IMR-90 (cell line): ENCODE measurements at regions not wholly inside any gene's neighbourhood (a gene's known extent, or its start where the extent isn't known, plus 50 kb on each side); places are given as distances from the start of the nearest gene placed in this dataset.

ENCODE experiments used
- ATAC-seq: fragments of 200-7000 bp; cut with Tn5 transposase; 2 replicates; pipeline ENCODE4 v1.9.1; 2020; ENCODE audit warnings: low read depth, mild to moderate bottlenecking, moderate library complexity
- BruUV-seq: library from RNA; stranded (reverse); fragments of 400-500 nt; replicated peaks from 2 replicates; lab custom pipeline; 2021; lab: Mats Ljungman, UMichigan
- CTCF ChIA-PET: fragments of 300-600 bp; formaldehyde crosslinking; extraction: SDS; loops from one replicate; lab custom pipeline; 2021; ENCODE audit warnings: antibody characterized with exemption; lab: Yijun Ruan, JAX
- POLR2A ChIA-PET: fragments of 300-600 bp; sonication (Branson Sonifier 250); formaldehyde crosslinking; loops from one replicate; lab custom pipeline; 2022; ENCODE audit warnings: antibody characterized with exemption; ENCODE audit not compliant: unreplicated experiment; lab: Charles Lee
- DNase-seq: peaks from one replicate; pipeline ENCODE4 v3.0.0; 2013
- H2AFZ ChIP-seq: replicated peaks from 2 replicates; pipeline ENCODE3; 2013; ENCODE audit warnings: low read length, mild to moderate bottlenecking; ENCODE audit not compliant: poor library complexity
- H2AK5ac ChIP-seq: 2 replicates; pipeline ENCODE4 v1.6.1; 2013; ENCODE audit warnings: low read depth, low read length, inconsistent platforms
- H2AK9ac ChIP-seq: replicated peaks from 2 replicates; pipeline ENCODE3; 2013; ENCODE audit warnings: mild to moderate bottlenecking, low read depth, low read length, moderate library complexity; ENCODE audit not compliant: poor library complexity
- H2BK120ac ChIP-seq: 2 replicates; pipeline ENCODE4 v1.6.1; 2013; ENCODE audit warnings: low read depth, low read length, inconsistent platforms
- H2BK15ac ChIP-seq: 3 replicates; pipeline ENCODE4 v1.6.1; 2013; ENCODE audit warnings: low read depth, low read length, inconsistent platforms
- H2BK20ac ChIP-seq: 2 replicates; pipeline ENCODE4 v1.6.1; 2013; ENCODE audit warnings: low read depth, mild to moderate bottlenecking, inconsistent platforms, low read length, moderate library complexity
- H2BK5ac ChIP-seq: 2 replicates; pipeline ENCODE4 v1.6.1; 2013; ENCODE audit warnings: mild to moderate bottlenecking, low read depth, low read length, inconsistent platforms; ENCODE audit not compliant: poor library complexity, severe bottlenecking
- H3K14ac ChIP-seq: replicated peaks from 2 replicates; pipeline ENCODE4 v1.6.1; 2013; ENCODE audit warnings: low read depth, low read length, inconsistent platforms
- H3K18ac ChIP-seq: 2 replicates; pipeline ENCODE4 v1.6.1; 2013; ENCODE audit warnings: low read depth, low read length, control low read depth
- H3K23ac ChIP-seq: 2 replicates; pipeline ENCODE4 v1.6.1; 2013; ENCODE audit warnings: low read depth, low read length, inconsistent platforms
- H3K27ac ChIP-seq: 2 replicates; pipeline ENCODE4 v1.5.1; 2013; ENCODE audit warnings: mild to moderate bottlenecking, control low read depth, low read length; ENCODE audit not compliant: insufficient read depth
- H3K27me3 ChIP-seq: 2 replicates; pipeline ENCODE4 v1.6.1; 2013; ENCODE audit warnings: low read length; ENCODE audit not compliant: control insufficient read depth, insufficient read depth
- H3K36me3 ChIP-seq: 2 replicates; pipeline ENCODE4 v1.6.1; 2013; ENCODE audit warnings: low read length, mixed read lengths; ENCODE audit not compliant: control insufficient read depth, insufficient read depth
- H3K4ac ChIP-seq: 2 replicates; pipeline ENCODE4 v1.6.1; 2013; ENCODE audit warnings: low read depth, low read length, inconsistent platforms
- H3K4me1 ChIP-seq: 2 replicates; pipeline ENCODE4 v1.6.1; 2013; ENCODE audit warnings: low read length, mixed read lengths; ENCODE audit not compliant: control insufficient read depth, insufficient read depth
- H3K4me2 ChIP-seq: 2 replicates; pipeline ENCODE4 v1.6.1; 2013; ENCODE audit warnings: low read depth, mild to moderate bottlenecking, control low read depth, low read length, moderate library complexity
- H3K4me3 ChIP-seq: 2 replicates; pipeline ENCODE4 v1.5.1; 2013; ENCODE audit warnings: low read depth, mild to moderate bottlenecking, control low read depth, low read length, moderate library complexity; ENCODE audit not compliant: insufficient read depth
- H3K56ac ChIP-seq: 2 replicates; pipeline ENCODE4 v1.6.1; 2013; ENCODE audit warnings: low read length, inconsistent platforms; ENCODE audit not compliant: insufficient read depth; ENCODE audit errors: extremely low read depth
- H3K79me1 ChIP-seq, 2 experiments: 2 replicates each; pipeline ENCODE4 v1.6.1; 2013; ENCODE audit warnings: low read length in 2 of 2, inconsistent platforms in 1 of 2, low read depth in 1 of 2
- H3K9ac ChIP-seq: 2 replicates; pipeline ENCODE4 v1.6.1; 2013; ENCODE audit warnings: low read depth, low read length, control low read depth
- H3K9me1 ChIP-seq: 2 replicates; pipeline ENCODE4 v1.6.1; 2013; ENCODE audit warnings: low read length, inconsistent platforms; ENCODE audit not compliant: insufficient read depth
- H3K9me3 ChIP-seq: 2 replicates; pipeline ENCODE4 v1.6.1; 2013; ENCODE audit warnings: low read length; ENCODE audit not compliant: control insufficient read depth, insufficient read depth
- H4K20me1 ChIP-seq: 2 replicates; pipeline ENCODE4 v1.6.1; 2013; ENCODE audit warnings: low read length, inconsistent platforms; ENCODE audit not compliant: insufficient read depth
- H4K5ac ChIP-seq: 2 replicates; pipeline ENCODE4 v1.6.1; 2013; ENCODE audit warnings: mild to moderate bottlenecking, low read depth, low read length, control low read depth
- H4K8ac ChIP-seq, 2 experiments: 2 replicates each; pipeline ENCODE4 v1.6.1; 2013; ENCODE audit warnings: low read depth in 2 of 2, low read length in 2 of 2, control low read depth in 1 of 2, inconsistent platforms in 1 of 2
- H4K91ac ChIP-seq: 2 replicates; pipeline ENCODE4 v1.6.1; 2013; ENCODE audit warnings: low read depth, low read length, inconsistent platforms; ENCODE audit not compliant: insufficient read depth
- BHLHE40 ChIP-seq: fragments of 150-350 bp; IDR thresholded peaks from 2 replicates; pipeline ENCODE4 v1.6.1; 2016; ENCODE audit warnings: mild to moderate bottlenecking, low read depth, low read length
- CEBPB ChIP-seq: IDR thresholded peaks from 2 replicates; pipeline ENCODE4 v1.6.1; 2012; ENCODE audit warnings: low read depth, low read length, improper control_type of control experiment
- FOS ChIP-seq: fragments of 150-350 bp; IDR thresholded peaks from 2 replicates; pipeline ENCODE4 v1.6.1; 2016; ENCODE audit warnings: low read depth, low read length
- POLR2A ChIP-seq: IDR thresholded peaks from 2 replicates; pipeline ENCODE4 v1.6.1; 2012; ENCODE audit warnings: mild to moderate bottlenecking, low read depth, low read length
- RAD21 ChIP-seq: IDR thresholded peaks from 2 replicates; pipeline ENCODE4 v1.6.1; 2012; ENCODE audit warnings: low read length, improper control_type of control experiment
- WGBS, 2 experiments: methylation state at CpG; one replicate each; pipeline versions ENCODE4 v1.1.5 to v1.1.7; 2013; ENCODE audit warnings: missing lambda C conversion rate in 2 of 2; ENCODE audit not compliant: insufficient read length in 1 of 2; ENCODE audit errors: extremely low coverage in 2 of 2; 5-methylcytosine and 5-hydroxymethylcytosine counted together
- dilution Hi-C: fragments of 300-500 bp; cut with HindIII; formaldehyde crosslinking; loops from one replicate; pipeline ENCODE4 v1.14.3; 2018; ENCODE audit warnings: low sequenced_read_pairs; ENCODE audit not compliant: unreplicated experiment
- in situ Hi-C: fragments of 300-500 bp; cut with MboI; formaldehyde crosslinking; loops from 3 replicates; pipeline ENCODE4 v1.14.3; 2019; ENCODE audit warnings: low sequenced_read_pairs, inconsistent platforms, mixed read lengths
- intact Hi-C: fragments of 100-400 bp; cut with micrococcal nuclease; formaldehyde crosslinking; loops from 2 replicates; pipeline ENCODE4 v1.10.0; 2022

DNA sequence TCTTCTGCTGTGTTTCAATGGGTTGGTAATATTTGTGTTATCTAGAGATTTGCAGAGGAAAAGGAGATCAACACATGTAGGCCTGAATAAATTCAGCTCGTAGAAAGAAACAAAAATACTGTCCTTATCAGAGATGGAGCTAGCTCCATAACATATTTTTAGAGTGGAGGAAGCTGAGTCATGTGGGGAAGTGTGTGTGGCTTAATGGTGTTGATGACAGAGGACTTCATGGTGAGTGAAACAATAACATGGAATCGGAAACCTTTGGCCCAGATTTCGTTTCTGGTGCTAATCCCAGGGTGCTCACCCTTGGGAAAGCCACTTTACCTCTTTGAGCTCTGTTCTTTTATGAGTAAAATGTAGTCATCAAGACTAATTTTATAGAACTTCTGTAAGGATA lies 825.0 kb downstream of the TLR4 start:
- CTCF ChIA-PET, result no interaction called here
- TF ChIP-seq RAD21 (no peak), CEBPB (no peak), POLR2A (no peak), FOS (no peak), BHLHE40 (no peak)
- POLR2A ChIA-PET, result no interaction called here
- Histone ChIP-seq H3K4me3 (no peak overlapping the region), H2AK9ac (no peak overlapping the region), H4K5ac (no peak overlapping the region), H4K8ac (no peak overlapping the region), H4K91ac (no peak overlapping the region), H3K23ac (no peak overlapping the region), H3K27ac (no peak overlapping the region), H2BK120ac (no peak overlapping the region), H3K9me3 (peaks cover 3% of the 10 kb centered on the region; the same call in 1 of the 2 replicates), H3K4me1 (no peaks in the 10 kb centered on the region), H2AK5ac (no peak overlapping the region), H3K9me1 (no peaks in the 10 kb centered on the region), H2BK15ac (no peak overlapping the region), H2BK20ac (no peak overlapping the region), H3K36me3 (no peaks in the 10 kb centered on the region), H3K4me2 (no peak overlapping the region), H4K20me1 (no peaks in the 10 kb centered on the region), H3K27me3 (no peaks in the 10 kb centered on the region), H3K79me1 (no peaks in the 10 kb centered on the region), H2BK5ac (no peak overlapping the region), H3K4ac (no peak overlapping the region), H3K14ac (no peak overlapping the region), H2AFZ (no peak overlapping the region), H3K56ac (no peak overlapping the region), H3K9ac (no peak overlapping the region), H3K18ac (no peak overlapping the region)
- in situ Hi-C loops, result no loop called here
- no peak for DNase-seq
- no CpG with 5 or more reads among the region's 3 CpGs for WGBS, 2 experiments
- dilution Hi-C loops, result no loop called here
- intact Hi-C loops, result no loop called here
- BruUV-seq, result no TSS peak
- ATAC-seq, result no peak
